Prostate gland (tissue), 2 donors: ENCODE measurements at regions not wholly inside any gene's neighbourhood (a gene's known extent, or its start where the extent isn't known, plus 50 kb on each side); places are given as distances from the start of the nearest gene placed in this dataset.

Experiments used
- CTCF ChIP-seq, 4 experiments: fragments of 200-600 bp in 2 of 4; fragments of 450-650 bp in 2 of 4; sonication (generic) in 2 of 4; IDR thresholded peaks; 1 replicate in 3 of 4; 2 replicates in 1 of 4; pipeline ENCODE4 v1.5.1; 2016 to 2019; ENCODE audit warnings: antibody characterized with exemption in 4 of 4, mild to moderate bottlenecking in 2 of 4, moderate library complexity in 2 of 4
- POLR2AphosphoS5 ChIP-seq: sonication (generic); formaldehyde crosslinking; IDR thresholded peaks from one replicate; pipeline ENCODE4 v1.6.1; 2017; ENCODE audit warnings: antibody characterized with exemption

DNA sequence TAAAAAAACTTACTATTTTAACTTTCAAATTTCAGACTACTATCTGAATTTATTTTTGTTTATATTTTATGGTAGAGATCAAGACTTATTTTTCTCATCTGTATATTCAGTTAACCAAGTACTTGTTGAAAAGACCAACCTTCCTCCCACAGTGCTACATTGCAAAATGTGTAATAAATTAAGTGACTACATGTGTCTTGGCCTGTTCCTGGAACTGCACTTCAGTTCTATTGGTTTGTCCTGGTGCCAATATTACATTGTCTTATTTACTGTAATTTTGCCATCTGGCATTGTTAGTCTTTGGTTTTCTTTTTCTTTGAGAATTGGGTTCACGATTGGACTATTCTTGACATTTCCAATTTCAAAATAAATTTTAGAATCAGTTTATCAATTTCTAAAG is 138.4 kb upstream of the KCNMB2 start:
- TF ChIP-seq CTCF (IDR thresholded peaks at IDR 0.05) (no peak), POLR2AphosphoS5 (no peak)
